OCI-LY3 (cell line): ENCODE measurements at regions not wholly inside any gene's neighbourhood (a gene's known extent, or its start where the extent isn't known, plus 50 kb on each side); places are given as distances from the start of the nearest gene placed in this dataset.

ENCODE experiments used
- H2AFZ ChIP-seq: fragments of 200-600, 300-600 bp; shearing (Covaris generic); 2 replicates; pipeline ENCODE4 v1.6.0; 2014; ENCODE audit warnings: antibody characterized with exemption, low read depth, low read length
- H3K27ac ChIP-seq: fragments of 200-600, 300-600 bp; sonication (generic); 2 replicates; pipeline ENCODE4 v1.5.1; 2014; ENCODE audit warnings: mild to moderate bottlenecking, low read length, moderate library complexity, mixed read lengths
- H3K27me3 ChIP-seq: fragments of 200-600, 300-600 bp; sonication (generic); 2 replicates; pipeline ENCODE4 v1.6.1; 2014; ENCODE audit warnings: low read depth, low read length, mixed read lengths
- H3K36me3 ChIP-seq: fragments of 200-600, 300-600 bp; sonication (generic); replicated peaks from 2 replicates; pipeline ENCODE3; 2014; ENCODE audit warnings: low read depth, low read length, mixed read lengths
- H3K4me1 ChIP-seq: fragments of 300-600, 200-600 bp; sonication (generic); 2 replicates; pipeline ENCODE4 v1.6.1; 2014; ENCODE audit warnings: low read length, mixed read lengths
- H3K4me2 ChIP-seq: fragments of 200-600, 300-600 bp; sonication (generic); 2 replicates; pipeline ENCODE4 v1.6.1; 2014; ENCODE audit warnings: low read length, mixed read lengths
- H3K4me3 ChIP-seq: fragments of 300-600, 200-600 bp; sonication (generic); 2 replicates; pipeline ENCODE4 v1.5.1; 2014; ENCODE audit warnings: antibody characterized with exemption, mild to moderate bottlenecking, low read length, moderate library complexity
- H3K79me2 ChIP-seq: fragments of 300-600, 200-600 bp; shearing (Covaris generic); 2 replicates; pipeline ENCODE4 v1.6.1; 2014; ENCODE audit warnings: mild to moderate bottlenecking, low read length, mixed read lengths
- H3K9ac ChIP-seq: fragments of 300-600, 200-600 bp; shearing (Covaris generic); 2 replicates; pipeline ENCODE4 v1.6.0; 2014; ENCODE audit warnings: mild to moderate bottlenecking, low read length, moderate library complexity
- H3K9me3 ChIP-seq: fragments of 200-600, 300-600 bp; shearing (Covaris generic); 2 replicates; pipeline ENCODE4 v1.6.1; 2014; ENCODE audit warnings: low read length, mixed read lengths; ENCODE audit not compliant: insufficient read depth
- H4K20me1 ChIP-seq: fragments of 200-600, 300-600 bp; sonication (generic); 2 replicates; pipeline ENCODE4 v1.6.1; 2016; ENCODE audit warnings: low read length, mixed read lengths; ENCODE audit not compliant: insufficient read depth
- EZH2phosphoT487 ChIP-seq: fragments of 200-600 bp; shearing (Covaris generic); IDR thresholded peaks from 2 replicates; pipeline ENCODE4 v1.6.1; 2018; ENCODE audit warnings: antibody characterized with exemption, mixed run types, low read depth
- TF ChIP-seq, protein P1 (sequence below): fragments of 200-600, 300-600 bp; sonication (generic); IDR thresholded peaks from 2 replicates; pipeline ENCODE4 v1.5.1; 2014; ENCODE audit warnings: antibody characterized with exemption, low read length, low read depth

DNA sequence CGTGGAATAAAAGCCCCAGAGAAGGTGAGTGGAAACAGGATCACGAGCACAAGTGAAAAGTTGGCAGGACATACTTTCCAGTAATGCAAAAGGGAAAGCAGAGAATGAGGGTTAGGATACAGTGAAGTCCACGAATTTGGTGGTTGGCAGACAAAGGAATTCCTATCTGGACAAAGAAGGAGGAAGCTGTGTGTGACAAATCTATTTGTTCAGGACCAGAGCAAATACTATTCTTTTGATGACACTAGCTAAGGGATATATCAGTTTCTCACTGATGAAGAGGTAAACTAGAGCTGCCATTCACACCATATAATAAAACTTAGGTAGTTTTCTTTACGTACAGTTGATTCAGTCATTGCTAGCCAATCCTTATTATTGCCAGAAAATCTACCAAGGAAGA is 156.8 kb upstream of the GRIK2 start:
- no peak overlapping the region for H2AFZ ChIP-seq
- no peak overlapping the region for H3K4me2 ChIP-seq
- H3K79me2 ChIP-seq: no peaks in the 10 kb centered on the region
- H3K4me1 ChIP-seq: no peaks in the 10 kb centered on the region
- H3K9me3 ChIP-seq: no peaks in the 10 kb centered on the region
- H3K4me3 ChIP-seq: no peak overlapping the region
- no peaks in the 10 kb centered on the region for H3K36me3 ChIP-seq
- no peaks in the 10 kb centered on the region for H4K20me1 ChIP-seq
- H3K27me3 ChIP-seq: no peaks in the 10 kb centered on the region
- no peak overlapping the region for H3K9ac ChIP-seq
- no peak for TF ChIP-seq EZH2phosphoT487
- TF ChIP-seq, protein P1, sequence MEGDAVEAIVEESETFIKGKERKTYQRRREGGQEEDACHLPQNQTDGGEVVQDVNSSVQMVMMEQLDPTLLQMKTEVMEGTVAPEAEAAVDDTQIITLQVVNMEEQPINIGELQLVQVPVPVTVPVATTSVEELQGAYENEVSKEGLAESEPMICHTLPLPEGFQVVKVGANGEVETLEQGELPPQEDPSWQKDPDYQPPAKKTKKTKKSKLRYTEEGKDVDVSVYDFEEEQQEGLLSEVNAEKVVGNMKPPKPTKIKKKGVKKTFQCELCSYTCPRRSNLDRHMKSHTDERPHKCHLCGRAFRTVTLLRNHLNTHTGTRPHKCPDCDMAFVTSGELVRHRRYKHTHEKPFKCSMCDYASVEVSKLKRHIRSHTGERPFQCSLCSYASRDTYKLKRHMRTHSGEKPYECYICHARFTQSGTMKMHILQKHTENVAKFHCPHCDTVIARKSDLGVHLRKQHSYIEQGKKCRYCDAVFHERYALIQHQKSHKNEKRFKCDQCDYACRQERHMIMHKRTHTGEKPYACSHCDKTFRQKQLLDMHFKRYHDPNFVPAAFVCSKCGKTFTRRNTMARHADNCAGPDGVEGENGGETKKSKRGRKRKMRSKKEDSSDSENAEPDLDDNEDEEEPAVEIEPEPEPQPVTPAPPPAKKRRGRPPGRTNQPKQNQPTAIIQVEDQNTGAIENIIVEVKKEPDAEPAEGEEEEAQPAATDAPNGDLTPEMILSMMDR: no peak
- H3K27ac ChIP-seq: no peak overlapping the region

DNA sequence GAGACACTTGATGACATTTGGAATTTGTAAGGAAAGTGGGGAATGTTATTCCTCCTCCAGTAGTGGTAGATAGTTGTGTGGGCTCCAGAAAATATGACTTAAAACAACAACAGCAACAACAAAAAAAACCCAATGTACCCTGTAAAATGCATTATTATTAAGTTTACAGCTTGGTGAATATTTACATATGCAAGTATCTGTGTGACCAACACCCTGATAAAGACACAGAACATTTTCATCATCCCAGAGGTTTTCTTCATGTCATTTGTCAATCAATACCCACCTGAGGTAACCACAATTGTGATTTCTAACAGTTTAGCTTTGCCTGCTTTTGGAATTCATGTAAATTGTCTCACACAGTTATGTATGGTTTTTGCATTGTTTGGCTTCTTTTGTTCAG is 152.1 kb upstream of the GRIK2 start:
- Histone ChIP-seq H3K27me3 (no peaks in the 10 kb centered on the region), H3K79me2 (no peaks in the 10 kb centered on the region), H3K4me3 (no peak overlapping the region), H3K9ac (no peak overlapping the region), H3K9me3 (no peaks in the 10 kb centered on the region), H3K36me3 (no peaks in the 10 kb centered on the region), H2AFZ (no peak overlapping the region), H3K4me1 (no peaks in the 10 kb centered on the region), H3K4me2 (no peak overlapping the region), H4K20me1 (no peaks in the 10 kb centered on the region), H3K27ac (no peak overlapping the region)
- TF ChIP-seq, protein P1: no peak
- TF ChIP-seq EZH2phosphoT487: no peak

DNA sequence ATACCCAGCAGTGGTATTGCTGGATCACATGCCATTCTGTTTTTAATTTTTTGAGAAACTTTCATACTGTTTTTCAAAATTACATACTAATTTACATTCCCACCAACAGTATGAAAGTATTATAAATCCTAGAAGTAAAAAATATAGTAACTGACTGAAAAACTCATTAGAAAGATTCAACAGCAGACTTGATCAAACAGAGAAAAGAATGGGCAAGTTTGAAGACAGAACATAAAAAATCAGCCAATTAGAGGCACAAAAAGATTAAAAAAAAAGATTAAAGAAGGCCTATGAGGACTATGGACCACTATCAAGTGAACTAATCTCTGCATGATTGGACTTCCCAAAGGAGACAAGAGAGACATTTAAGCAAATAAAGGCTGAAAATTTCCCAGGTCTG is 144.0 kb upstream of the GRIK2 start:
- Histone ChIP-seq H3K4me2 (no peak overlapping the region), H3K9ac (no peak overlapping the region), H3K36me3 (no peaks in the 10 kb centered on the region), H3K4me3 (no peak overlapping the region), H3K27ac (no peak overlapping the region), H3K79me2 (no peaks in the 10 kb centered on the region), H3K4me1 (no peaks in the 10 kb centered on the region), H4K20me1 (no peaks in the 10 kb centered on the region), H2AFZ (no peak overlapping the region), H3K9me3 (0 out of 2 replicates have a peak, but pooled peaks cover 5% of the 10 kb centered on the region), H3K27me3 (no peaks in the 10 kb centered on the region)
- TF ChIP-seq EZH2phosphoT487: no peak
- TF ChIP-seq, protein P1: no peak

DNA sequence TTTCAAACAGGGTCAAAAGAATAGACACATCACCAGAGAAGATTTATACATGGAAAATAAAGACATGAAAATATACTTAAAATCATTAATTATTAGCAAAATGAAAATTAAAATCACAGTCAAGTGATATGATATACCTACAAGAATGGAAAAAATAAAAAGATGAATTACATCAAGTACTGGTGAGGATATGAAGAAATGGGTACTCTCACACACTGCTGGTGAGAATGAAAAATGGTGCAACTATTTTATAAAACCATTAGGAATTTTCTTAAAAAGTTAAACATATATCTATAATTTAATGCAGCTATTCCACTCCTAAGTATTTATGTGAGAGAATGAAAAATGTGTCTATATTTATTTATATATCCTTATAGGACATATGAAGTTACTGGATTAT is 136.3 kb upstream of the GRIK2 start:
- no peaks in the 10 kb centered on the region for H3K4me1 ChIP-seq
- no peaks in the 10 kb centered on the region for H3K36me3 ChIP-seq
- TF ChIP-seq, protein P1: no peak
- TF ChIP-seq EZH2phosphoT487: no peak
- no peaks in the 10 kb centered on the region for H4K20me1 ChIP-seq
- H3K4me2 ChIP-seq: no peak overlapping the region
- no peaks in the 10 kb centered on the region for H3K27me3 ChIP-seq
- no peak overlapping the region for H2AFZ ChIP-seq
- H3K9ac ChIP-seq: no peak overlapping the region
- no peaks in the 10 kb centered on the region for H3K79me2 ChIP-seq
- no peaks in the 10 kb centered on the region for H3K9me3 ChIP-seq
- H3K4me3 ChIP-seq: no peak overlapping the region
- no peak overlapping the region for H3K27ac ChIP-seq
